Activated T-cell treated with anti-CD3 and anti-CD28 coated beads for 48 hours (primary cell): ENCODE measurements at regions not wholly inside any gene's neighbourhood (a gene's known extent, or its start where the extent isn't known, plus 50 kb on each side); places are given as distances from the start of the nearest gene placed in this dataset.
"Not testable (repeated sequence)": the region's sequence is repeated elsewhere in the genome, so short reads cannot be mapped to it uniquely, and the experiment has no call there.

Experiments
- DNase-seq: peaks from one replicate; pipeline ENCODE4 v3.0.0-alpha.2; 2020; ENCODE audit warnings: low read depth

GRCh38 chr5:89634176-89634575 is 751.2 kb upstream of the MEF2C start:
- DNase-seq: not testable (repeated sequence)

- not testable (repeated sequence) for DNase-seq
These were observed 747.1 kb upstream of the MEF2C start for GRCh38 chr5:89630064-89630463.

- no peak for DNase-seq
These were observed 746.1 kb upstream of the MEF2C start for GRCh38 chr5:89628876-89629635.

DNA sequence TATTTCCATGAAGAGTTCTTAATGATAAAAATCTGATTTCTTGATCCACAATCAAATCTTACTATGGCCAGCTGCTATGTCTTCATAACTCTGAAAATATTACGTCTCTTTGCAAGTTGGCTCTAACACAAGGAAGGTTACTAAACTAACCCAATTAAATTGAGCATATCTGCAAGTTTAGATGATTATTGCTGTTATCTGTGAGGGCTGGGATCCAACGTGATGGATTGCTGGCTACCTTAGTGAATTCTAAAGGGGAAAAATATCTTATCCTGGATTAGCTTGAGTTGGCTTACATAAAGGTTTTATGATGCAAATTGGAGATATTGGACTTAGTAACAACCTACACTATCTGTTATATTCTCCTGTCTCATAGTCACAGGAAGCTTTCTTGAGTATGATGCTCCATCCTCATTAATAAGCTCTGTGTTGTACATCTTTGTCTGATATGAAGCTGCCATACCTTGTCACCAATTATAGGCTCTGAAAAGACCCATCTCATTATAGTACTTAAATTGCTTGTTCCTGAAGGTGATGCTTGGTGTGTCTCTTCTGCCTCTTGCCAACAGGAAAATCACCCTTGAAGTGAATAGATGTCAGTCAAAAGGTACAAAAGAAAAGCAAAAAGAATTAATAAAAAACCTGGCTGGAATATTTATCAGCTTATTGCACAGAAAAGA is 733.0 kb upstream of the MEF2C start:
- no peak for DNase-seq

DNA sequence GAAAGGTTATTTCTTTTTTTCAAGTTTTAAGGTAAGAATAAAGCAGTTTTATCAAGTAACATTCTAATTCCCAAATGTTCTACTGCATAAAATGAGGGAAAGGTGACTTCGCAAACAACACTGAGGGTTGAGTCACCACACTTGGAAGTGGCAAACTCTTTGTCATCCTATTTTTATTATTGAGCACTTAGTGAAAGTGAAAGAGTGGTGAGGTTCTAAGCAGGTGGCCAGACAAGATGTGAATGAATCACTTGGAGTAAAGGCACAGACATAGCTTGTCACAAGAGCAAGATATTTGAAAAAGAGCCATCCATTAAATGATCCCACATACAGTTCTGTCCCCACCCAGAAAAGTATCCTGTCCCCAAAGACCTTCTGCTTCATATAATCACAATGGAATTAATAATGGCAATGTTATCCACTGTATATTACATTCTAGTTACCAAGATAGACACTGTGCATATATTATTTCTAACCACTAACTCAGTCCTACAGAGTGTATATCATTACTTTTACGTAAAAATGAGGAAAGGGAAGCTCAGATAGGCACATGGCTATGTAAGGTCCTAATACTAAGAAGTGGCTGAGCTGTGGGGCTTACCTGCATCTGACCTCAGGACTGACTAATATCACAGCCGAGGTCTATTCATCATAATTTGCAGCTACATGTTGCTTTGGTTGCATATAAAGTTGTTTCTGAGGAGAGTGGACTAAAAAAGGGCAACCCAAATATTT is 730.4 kb upstream of the MEF2C start:
- no peak for DNase-seq

GRCh38 chr5:89606939-89607534 is 724.1 kb upstream of the MEF2C start:
- DNase-seq: no peak

DNA sequence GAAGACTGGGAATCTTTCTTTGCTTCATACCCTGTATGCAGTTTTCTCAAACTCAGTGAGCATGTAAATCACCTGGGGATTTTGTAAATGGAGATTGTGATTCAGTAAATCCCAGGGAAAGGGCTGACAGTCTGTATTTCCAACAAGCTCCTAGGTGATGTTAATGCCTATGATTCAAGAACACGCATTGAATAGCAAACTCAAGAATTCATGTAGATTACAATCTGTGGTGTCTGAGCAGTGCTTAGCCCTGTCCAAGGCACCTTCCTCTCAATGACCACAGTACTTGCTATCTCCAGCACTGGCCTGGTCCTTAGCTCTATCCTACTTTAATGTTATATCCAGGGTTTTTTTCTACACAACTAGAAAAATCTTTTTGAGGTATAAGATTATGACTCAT is 721.4 kb upstream of the MEF2C start:
- no peak for DNase-seq

GRCh38 chr5:89601880-89602279 is 718.9 kb upstream of the MEF2C start:
- no peak for DNase-seq

GRCh38 chr5:89597878-89598277 is 714.9 kb upstream of the MEF2C start:
- no peak for DNase-seq

DNA sequence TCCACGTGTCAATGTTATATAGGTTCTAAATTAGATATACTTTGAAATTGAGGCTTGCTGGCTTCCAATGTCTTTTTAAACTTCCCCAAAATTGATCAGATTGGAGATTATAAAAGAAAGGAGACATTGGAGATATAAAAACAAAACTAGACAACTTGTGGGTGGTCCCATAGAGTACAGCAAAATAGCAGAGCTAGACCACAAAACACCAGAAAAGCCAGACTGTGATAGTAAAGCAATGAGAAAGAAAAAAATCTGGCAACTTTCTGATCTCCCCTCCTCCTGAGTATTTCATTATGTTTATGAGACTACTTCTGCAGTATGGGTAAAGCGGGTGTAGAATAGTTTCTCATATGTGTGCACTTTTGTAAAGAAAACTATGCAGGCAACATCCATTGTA is 713.8 kb upstream of the MEF2C start:
- no peak for DNase-seq

DNA sequence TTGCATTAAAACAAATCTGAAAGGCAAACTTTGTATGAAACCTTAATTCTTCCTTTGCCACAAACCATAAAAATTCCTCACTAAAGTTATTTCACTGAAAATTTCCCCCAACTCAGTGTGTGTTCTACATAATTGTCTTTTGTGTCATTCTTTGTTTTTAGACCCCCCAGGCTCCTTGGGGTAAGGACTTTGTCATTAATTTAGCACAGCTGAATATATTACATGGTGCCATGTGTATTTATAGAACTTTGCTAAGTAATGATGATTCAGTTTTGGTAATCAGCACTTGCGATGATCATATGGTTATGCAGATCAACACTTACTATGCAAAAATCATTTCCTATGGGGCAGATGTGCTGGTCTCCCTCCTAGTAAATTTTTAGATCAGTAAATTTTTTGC is 712.1 kb upstream of the MEF2C start:
- no peak for DNase-seq

DNA sequence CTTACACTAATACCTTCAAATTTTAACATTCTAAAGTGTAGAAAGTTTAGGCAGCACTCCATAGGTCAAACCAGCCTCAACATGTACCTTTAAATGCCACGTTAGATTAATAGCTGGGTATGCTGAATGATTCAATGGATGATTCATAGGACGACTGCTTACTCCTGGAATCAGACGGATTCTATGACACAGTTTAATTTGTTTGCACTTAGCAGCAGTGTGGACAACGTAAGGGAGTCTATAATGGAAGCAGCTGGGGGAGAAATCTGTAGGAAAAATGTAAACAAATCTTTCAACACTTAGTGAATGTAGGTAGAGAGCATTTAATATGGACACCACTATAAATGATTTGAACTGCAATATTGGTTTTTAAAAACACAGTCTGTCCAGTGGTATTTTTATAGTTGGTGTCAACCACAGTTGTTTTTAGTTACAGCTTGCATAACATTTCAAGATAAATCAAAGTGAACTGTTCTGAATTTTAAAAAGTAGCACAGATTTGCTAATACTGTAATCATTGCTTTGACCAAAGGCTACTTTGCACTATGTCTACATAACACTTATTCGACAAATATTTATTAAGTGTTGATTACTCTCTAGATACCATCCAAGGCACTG is 701.5 kb upstream of the MEF2C start:
- DNase-seq: no peak

DNA sequence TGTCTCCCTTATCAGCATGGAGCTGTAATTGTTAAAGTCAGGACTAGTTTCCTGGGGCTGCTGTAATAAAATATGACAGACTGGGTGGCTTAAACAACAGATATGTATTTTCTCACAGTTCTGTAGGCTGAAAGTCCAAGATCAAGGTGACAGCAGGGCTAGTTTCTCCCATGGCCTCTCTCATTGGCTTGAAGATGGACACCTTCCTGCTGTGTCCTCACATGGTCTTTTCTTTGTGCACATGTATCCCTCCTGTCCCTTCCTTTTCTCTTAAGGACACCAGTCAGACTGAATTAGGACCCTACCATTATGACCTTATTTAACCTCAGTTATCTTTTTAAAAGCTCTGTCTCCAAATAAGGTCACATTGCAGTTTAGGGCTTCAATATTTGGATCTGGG is 700.5 kb upstream of the MEF2C start:
- no peak for DNase-seq

- DNase-seq: no peak
These were observed 699.9 kb upstream of the MEF2C start for GRCh38 chr5:89582768-89583339.

- DNase-seq: no peak
These were observed 698.0 kb upstream of the MEF2C start for GRCh38 chr5:89580976-89581375.

GRCh38 chr5:89575319-89575718 is 692.3 kb upstream of the MEF2C start:
- no peak for DNase-seq

DNA sequence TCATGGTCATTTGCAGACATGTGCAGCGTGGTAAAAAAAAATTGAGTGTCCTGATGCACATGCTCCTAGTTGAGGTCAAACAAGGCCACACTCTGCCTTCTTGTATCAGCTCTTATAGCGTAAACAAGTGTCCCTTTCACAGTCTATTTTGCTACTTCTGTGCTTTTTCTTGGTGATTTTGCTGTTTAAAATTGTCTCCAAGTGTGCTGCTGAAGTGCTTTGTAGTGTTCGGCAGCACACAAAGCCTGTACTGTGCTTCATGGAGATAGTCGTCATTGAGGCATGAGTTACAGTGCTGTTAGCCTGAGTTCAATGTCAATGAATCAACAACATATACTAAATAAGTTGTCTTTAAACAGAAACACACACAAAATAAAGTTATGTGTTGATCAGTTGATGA is 690.4 kb upstream of the MEF2C start:
- DNase-seq: no peak

GRCh38 chr5:89572696-89573095 is 689.7 kb upstream of the MEF2C start:
- no peak for DNase-seq

GRCh38 chr5:89570557-89570956 is 687.6 kb upstream of the MEF2C start:
- no peak for DNase-seq

- no peak for DNase-seq
These were observed 683.4 kb upstream of the MEF2C start for GRCh38 chr5:89566340-89566739.

DNA sequence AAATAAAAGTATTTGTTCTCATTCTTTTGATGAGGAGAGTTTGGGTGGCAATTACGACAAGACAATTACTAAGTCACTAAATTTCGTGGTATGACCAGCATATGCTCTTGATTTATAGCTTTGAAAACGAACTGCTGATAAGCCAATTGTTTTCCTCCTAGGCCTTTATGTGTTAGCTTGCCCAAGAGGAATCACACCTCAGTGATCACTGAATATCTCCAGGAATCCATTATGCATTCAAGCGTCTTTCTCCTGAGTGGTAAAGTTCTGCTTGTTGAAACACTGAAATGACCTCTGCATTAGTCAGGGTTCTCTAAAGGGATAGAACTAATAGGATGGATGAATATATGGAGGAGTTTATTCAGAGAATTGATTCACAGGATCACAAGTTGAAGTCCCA is 677.7 kb upstream of the MEF2C start:
- DNase-seq: no peak
